ENCODE measurements at regions not wholly inside any gene's neighbourhood (a gene's known extent, or its start where the extent isn't known, plus 50 kb on each side); places are given as distances from the start of the nearest gene placed in this dataset.
A peak's percentile ranks its signal among the peaks of the same experiment; 100 is the strongest.

- Histone ChIP-seq H2BK20ac (ENCODE audit: low read length) (no peak overlapping the region), H2AK5ac (ENCODE audit: low read depth, low read length) (no peak overlapping the region), H4K91ac (replicated peaks; ENCODE audit: insufficient read length, low read length) (no peak overlapping the region), H4K20me1 (replicated peaks in 1 of 2; ENCODE audit: control insufficient read depth in 1 of 2, insufficient read depth in 2 of 2, low read length in 2 of 2) (no peaks in the 10 kb centered on the region), H3K23ac (ENCODE audit: insufficient read length) (no peak overlapping the region), H3K56ac (replicated peaks; ENCODE audit: insufficient read length, low read depth, low read length) (no peak overlapping the region), H2BK5ac (ENCODE audit: low read depth, low read length) (no peak overlapping the region), H2BK12ac (ENCODE audit: low read depth, low read length) (no peak overlapping the region), H3K79me2 (ENCODE audit: control insufficient read depth in 1 of 2, insufficient read depth in 2 of 2, low read length in 2 of 2) (no peaks in the 10 kb centered on the region), H3K9ac (replicated peaks in 1 of 4; ENCODE audit: extremely low read depth in 1 of 4, low read depth in 3 of 4, low read length in 3 of 4) (no peak overlapping the region), H3K4ac (replicated peaks; ENCODE audit: insufficient read length, low read depth, low read length) (no peak overlapping the region), H3K4me3 (ENCODE audit: extremely low read depth in 1 of 4, insufficient read depth in 2 of 4, low read depth in 3 of 4, low read length in 4 of 4) (no peak overlapping the region), H2BK15ac (ENCODE audit: low read length) (no peak overlapping the region), H2AFZ (ENCODE audit: low read length) (0 out of 2 replicates have a peak overlapping the region, but pooled peaks have one; percentile 60), H3K27me3 (replicated peaks in 1 of 4; ENCODE audit: control insufficient read depth in 3 of 4, extremely low read depth in 1 of 4, insufficient read depth in 3 of 4, low read length in 3 of 4) (no peaks in the 10 kb centered on the region), H2BK120ac (replicated peaks; ENCODE audit: low read depth, low read length) (no peak overlapping the region), H3K14ac (ENCODE audit: insufficient read length) (no peak overlapping the region), H3K23me2 (ENCODE audit: low read depth, low read length) (no peaks in the 10 kb centered on the region), H3K18ac (ENCODE audit: extremely low read depth, low read length) (no peak overlapping the region), H3K9me3 (ENCODE audit: insufficient read depth in 2 of 2, low read depth in 1 of 2, low read length in 1 of 2) (no peaks in the 10 kb centered on the region), H3K4me1 (replicated peaks in 1 of 4; ENCODE audit: control insufficient read depth in 3 of 4, insufficient read depth in 4 of 4, low read length in 3 of 4) (no peaks in the 10 kb centered on the region), H3K79me1 (ENCODE audit: low read depth, low read length) (no peaks in the 10 kb centered on the region), H3K4me2 (ENCODE audit: insufficient read depth in 1 of 2, low read depth in 2 of 2, low read length in 2 of 2) (no peak overlapping the region), H4K5ac (ENCODE audit: insufficient read length, low read depth, low read length) (no peak overlapping the region), H4K8ac (ENCODE audit: extremely low read depth, insufficient read depth, low read length) (no peak overlapping the region), H3K27ac (ENCODE audit: low read depth, low read length) (no peak overlapping the region), H3K36me3 (ENCODE audit: control insufficient read depth in 2 of 4, insufficient read depth in 4 of 4, low read length in 3 of 4) (no peaks in the 10 kb centered on the region)
- ChIA-PET POLR2A (ENCODE audit: partially characterized antibody) (no interaction called here), CTCF (ENCODE audit: partially characterized antibody) (interaction anchor here (0.6 to 2.2 kb wide), 13 partner anchors 10 to 1721 kb away, joined by 3 to 10 read pairs (median 3); no protein-coding TSS in a partner anchor)
- peak; percentile 61 to 72 for TF ChIP-seq RAD21 (IDR thresholded peaks at IDR 0.05 in 1 of 2, conservative IDR thresholded peaks at IDR 0.05 in 1 of 2; ENCODE audit: low read depth in 2 of 2, low read length in 2 of 2)
- TF ChIP-seq RNF2 (IDR thresholded peaks at IDR 0.05; ENCODE audit: borderline replicate concordance, low read depth, low read length, missing control alignments, poor library complexity, severe bottlenecking): no peak
- peak; percentile 60 to 75 (median 66) for TF ChIP-seq CTCF (IDR thresholded peaks at IDR 0.05; ENCODE audit: control extremely low read depth in 1 of 3, insufficient read depth in 1 of 3, low read depth in 1 of 3, low read length in 3 of 3)
- peak; percentile 45 for FAIRE-seq
- DNase-seq (ENCODE audit: low read depth in 1 of 2, low spot score in 2 of 2): peak; percentile 50 to 63
- 49% methylated on average over 3 of the region's 3 CpGs; no CpG with 5 or more reads in 1 of the 2 experiments for WGBS, 2 experiments (ENCODE audit: extremely low coverage in 1 of 2, insufficient coverage in 1 of 2, insufficient read length in 1 of 2, insufficient replicate concordance in 2 of 2, low coverage in 1 of 2, low lambda C conversion rate in 2 of 2, missing lambda C conversion rate in 1 of 2)
Observed at GRCh38 chr4:175054980-175055379, 136.8 kb downstream of the ADAM29 start.

Measured in H1 (cell line).